Stimulated activated CD8-positive, alpha-beta memory T cell treated with anti-CD3 and anti-CD28 coated beads, Interleukin-12 subunit alpha, Interleukin-12 subunit beta, amount 100 ng/mL, for 1 hour (primary cell): ENCODE measurements at regions not wholly inside any gene's neighbourhood (a gene's known extent, or its start where the extent isn't known, plus 50 kb on each side); places are given as distances from the start of the nearest gene placed in this dataset.

ENCODE experiments used
- DNase-seq: peaks from one replicate; pipeline ENCODE4 v3.0.0-alpha.2; 2020; ENCODE audit warnings: low read depth

DNA sequence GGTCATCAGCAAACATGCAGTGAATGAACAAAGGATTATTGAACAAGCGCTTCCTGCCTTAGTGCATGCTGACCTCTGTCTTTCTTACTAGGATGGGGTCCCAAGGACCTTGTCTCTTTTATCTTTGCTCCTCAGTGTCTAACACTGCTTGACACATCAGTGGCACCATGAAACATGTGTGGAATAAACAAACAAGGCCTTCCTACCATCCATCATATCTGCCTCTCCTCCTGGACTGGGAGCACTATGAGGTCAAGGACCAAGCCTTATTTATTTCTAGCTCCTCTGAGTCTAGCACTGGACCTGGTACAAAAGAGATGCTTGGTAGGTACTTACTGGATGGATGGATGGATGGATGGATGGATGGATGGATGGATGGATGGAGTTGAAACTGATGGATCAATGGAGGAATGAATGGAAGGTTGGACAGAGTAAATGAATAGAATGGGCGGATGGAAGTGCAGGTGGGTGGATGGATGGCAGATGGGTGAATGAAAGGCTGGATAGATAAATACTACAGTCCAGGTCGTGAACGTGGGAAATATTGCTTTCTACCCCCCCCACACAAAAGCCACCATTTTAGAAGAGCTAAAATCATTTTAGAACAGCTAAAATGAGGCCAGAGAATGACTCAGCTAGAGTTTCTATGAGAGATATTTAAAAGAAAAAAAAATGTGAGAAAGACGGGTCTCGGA is 104.1 kb upstream of the PTPN1 start:
- no peak for DNase-seq

DNA sequence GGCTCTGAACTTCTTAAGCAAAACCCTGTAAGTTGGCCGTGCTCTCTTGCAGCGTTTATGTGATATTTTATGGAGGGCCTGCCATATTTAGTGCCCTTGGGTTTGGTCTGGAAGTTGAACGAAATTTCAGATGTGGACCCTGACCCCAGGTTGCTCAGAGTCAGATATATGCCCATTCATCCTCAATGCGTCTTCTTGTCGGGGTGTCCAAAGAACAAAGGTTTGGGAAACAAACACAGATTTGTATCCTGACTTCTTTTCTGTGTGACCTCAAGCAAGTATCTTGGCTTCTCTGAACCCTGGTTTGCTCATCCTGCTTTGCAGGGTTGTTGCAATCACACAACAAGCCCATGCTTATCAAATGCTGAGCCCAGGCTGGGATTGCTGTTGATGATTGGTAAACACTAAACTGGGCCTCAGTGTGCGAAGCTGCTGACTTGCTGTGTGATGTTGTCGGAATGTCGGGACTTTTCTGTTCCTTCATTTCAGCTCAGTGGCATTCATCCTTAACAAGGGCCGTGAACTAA is 103.5 kb upstream of the PTPN1 start:
- no peak for DNase-seq

DNA sequence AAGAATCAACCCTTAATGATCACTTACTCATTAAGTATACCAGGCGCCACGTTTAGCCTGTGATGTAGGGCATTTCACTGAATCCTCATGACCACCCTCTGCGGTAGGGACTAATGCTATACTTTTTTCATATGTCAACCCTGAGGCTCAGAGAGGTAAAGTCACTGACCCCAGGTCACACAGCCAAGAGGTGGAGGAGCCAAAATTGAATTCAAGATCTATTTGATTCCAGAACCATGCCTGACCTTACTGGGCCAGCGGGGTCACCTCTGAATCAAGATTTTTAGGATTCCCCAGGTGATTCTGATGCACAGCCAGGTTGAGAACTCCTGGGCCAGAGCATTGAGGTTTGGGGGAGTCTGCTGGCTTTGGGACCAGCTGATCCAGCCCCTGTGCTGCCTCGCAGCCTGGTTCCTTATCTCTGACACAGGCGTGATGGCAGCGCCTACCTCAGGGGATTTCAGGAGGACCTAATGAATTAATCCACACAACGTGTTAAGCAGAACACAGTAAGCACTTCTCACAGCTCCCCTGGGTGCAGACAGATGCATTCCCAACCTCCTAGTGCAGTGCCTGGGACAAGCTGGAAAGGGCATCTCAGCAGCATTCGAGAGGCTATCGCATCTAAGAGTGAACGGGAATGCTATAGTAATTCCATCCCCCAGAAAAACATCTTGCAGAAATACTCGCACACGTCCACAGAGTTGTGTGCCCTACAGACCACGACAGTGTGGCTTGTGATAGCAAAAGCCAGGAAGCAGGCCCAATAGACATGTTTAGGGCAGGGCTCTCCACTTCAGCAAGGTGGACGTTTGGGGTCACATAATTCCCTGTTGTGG is 101.4 kb upstream of the PTPN1 start:
- DNase-seq = no peak

DNA sequence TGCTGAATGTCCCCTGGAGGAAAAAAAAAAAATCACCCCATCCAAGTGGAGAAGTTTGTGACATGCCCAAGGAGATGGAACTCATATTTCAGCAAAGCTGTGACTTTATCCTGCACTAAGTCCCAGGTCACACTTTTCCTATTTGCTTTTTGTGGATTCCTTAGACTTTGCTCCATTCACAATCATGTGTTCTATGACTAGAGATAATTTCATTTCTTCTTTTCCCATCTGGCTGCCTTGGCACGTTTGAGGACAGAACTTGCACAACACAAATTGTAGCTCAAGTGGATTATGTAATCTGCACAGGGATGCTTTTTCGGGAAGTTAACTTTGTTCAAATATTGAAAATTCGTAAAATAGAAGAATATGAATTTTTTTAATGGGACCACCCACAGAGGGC is 100.7 kb upstream of the PTPN1 start:
- DNase-seq = no peak

DNA sequence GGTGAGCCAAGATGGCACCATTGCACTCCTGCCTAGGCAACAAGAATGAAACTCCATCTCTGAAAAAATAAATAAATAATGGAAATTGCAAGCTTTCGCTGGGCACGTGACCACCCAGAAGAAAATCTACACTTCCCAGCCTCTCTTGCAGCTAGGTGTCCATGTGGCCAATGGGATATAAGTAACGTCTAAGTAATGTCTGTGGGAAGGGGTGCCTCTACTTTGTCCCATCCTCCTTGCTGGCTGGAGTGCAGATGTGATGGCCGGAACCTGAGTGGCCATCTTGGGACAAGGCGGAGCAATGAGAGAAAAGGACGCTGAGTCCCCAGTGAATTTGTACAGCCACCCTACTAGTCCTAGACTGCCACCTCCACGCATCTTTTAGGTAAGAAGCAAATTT is 99.8 kb upstream of the PTPN1 start:
- DNase-seq = no peak

DNA sequence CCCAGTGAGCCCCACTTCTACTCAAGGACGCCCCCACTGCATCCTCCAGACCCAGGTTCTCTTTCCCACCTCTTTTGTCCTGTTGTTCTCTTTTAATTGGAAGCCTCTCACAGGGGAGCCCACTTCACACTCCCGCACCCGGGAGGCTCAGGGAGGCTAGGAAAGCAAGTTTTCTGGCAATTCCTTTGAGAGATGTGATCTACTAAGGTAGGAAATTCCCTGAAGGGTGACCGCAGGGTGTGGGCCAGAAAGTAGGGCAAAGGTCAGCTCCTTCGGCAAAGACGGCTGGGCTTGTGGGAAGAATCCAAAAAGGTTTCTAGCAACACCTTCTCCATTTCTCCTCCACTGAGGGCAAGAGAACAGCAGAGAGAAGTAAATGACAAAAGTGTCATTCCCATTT is 98.1 kb upstream of the PTPN1 start:
- no peak for DNase-seq

DNA sequence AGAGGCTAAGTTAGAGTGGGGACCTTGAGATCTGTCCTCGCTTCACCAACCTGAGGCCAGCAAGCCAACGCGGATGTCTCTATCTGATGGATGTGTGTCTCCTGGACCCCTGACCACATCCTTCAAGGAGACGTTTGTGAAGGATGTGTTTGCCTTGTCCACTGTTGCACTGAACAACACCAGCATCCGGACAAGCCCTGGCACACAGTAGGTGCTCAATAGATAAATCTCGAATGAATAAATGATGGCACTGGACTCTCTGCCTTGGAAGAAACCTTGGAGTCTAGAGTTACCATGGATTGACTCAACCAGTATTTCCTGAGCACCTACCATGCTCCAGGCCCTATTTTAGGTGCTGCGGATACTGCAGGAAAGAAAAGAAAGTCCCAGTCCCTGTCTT is 97.7 kb upstream of the PTPN1 start:
- no peak for DNase-seq

DNA sequence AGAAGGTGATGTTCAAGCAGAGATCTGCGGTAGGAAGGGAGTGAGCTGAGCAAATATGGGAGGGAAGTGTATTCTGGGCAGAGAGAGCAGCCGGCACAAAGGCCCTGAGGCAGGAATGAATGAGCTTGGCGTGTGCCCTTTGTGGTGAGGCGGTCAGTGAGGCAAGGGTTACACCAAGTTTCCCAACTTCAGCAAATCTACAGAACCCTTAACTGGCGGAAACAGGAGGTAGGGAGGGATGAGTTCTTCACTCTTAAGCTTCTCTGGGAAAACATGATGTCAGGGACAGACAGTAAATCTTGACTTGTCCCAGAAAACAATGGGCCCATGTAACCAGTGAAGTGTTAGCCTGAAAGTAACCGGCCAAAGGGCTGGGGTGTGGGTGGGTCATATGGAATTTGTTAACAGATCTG is 97.1 kb upstream of the PTPN1 start:
- DNase-seq = no peak

DNA sequence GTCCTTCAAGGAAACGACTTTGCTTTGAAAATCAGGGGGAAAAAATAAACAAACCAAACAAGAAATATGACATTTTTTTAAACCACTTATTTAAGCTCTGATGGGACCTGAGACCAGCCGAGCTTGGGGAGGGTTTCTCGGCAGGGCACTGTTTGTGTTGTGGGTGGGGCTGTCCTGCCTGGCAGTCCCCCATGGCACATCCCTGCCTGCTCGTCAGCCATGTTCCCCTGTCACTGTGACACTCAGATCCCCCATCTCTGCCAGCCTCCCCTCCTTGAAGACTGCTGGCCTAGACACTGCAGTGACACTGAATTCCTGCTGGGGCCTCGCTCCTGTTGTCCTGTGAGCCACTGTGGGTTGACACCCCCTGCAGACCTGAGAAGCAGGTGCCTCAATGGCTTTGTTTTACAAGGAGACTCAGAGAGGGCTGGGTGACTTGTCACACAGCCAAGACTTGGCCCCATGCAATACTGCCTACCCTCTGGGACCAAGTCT is 95.1 kb upstream of the PTPN1 start:
- DNase-seq = no peak

DNA sequence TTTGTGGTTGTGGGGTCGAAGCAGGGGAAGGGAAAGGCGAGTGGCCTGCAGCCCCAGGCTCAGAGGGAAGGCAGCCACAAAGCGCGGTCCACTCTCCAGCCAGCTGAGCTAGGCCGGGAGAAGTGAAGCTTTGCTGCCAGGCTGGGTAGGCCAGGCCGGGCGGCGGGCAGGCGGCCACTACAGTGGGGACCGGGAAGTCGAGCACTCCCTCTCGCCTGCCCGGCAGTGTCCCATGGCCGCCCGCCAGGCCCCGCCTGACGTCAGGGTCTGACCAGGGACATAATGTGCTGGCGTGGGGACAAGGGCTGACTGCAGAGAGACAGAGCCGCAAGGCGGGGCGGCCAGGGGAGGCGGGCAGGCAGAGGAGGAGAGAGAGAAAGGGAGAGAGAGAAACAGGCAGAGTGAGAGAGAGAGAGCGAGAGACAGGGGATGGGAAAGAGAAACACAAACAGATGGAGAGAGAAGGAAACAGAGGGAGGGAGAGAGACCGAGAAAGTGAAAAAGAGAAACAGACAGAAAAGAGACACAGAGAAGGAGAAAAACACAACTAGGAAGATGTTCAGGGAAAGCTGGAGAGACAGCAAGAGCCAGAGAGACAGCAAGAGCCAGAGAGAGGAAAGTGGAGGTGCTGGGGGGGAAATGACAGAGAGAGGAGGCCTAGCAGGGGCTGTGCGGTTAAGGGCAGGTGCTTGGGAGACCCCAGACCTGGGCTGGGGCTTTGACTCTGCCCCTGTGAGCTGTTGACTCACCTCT is 94.5 kb upstream of the PTPN1 start:
- DNase-seq = no peak

DNA sequence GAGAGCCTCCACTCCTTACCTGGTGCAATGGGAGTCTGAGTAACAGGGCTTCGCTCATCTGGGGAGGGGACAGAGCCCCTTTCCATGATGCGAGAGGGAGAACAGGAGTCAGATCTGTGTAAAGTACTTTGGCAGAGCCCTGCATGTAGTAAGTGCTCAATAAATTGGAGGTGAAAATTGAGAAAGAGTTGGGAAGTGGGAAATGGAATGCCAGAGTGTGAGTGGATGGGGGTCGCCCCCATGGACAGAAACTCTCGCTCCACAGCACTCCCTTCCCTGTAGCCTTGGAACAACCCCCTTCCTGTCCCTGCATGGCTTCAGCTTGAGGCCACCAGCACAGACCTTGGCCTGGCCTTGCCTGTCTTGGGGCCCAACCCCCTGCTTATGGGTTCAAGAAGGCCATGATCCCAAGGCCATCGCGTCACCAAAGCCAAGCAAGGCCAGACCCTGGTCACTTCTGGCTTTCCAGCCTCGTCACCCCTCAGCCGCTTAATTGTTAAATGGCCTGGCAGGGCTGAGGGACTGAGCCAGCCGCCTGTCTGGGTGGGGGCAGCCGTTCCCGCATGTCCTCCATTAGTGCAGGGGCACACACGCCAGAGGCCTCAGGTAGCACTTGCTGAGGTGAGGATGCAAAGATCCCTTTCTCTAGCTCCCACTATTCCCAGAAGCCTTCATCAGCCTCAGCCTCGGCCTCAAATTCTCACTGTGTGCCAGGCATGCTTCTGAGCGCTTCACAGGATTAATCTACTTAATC is 93.7 kb upstream of the PTPN1 start:
- DNase-seq = no peak

DNA sequence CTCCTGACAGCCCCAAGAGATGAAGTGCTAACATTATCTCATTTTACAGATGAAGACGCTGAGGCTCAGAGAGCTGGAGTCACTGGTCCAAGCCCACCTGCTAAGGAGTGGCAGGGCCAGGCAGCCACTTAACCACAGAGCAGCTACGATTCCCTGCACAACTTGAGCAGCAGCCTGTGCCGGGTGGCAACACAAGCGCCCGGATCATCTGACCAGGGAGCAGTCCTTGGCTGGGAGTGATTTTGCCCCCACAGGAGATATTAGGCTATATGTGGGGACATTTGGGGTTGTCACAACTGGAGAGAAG is 93.2 kb upstream of the PTPN1 start:
- no peak for DNase-seq

DNA sequence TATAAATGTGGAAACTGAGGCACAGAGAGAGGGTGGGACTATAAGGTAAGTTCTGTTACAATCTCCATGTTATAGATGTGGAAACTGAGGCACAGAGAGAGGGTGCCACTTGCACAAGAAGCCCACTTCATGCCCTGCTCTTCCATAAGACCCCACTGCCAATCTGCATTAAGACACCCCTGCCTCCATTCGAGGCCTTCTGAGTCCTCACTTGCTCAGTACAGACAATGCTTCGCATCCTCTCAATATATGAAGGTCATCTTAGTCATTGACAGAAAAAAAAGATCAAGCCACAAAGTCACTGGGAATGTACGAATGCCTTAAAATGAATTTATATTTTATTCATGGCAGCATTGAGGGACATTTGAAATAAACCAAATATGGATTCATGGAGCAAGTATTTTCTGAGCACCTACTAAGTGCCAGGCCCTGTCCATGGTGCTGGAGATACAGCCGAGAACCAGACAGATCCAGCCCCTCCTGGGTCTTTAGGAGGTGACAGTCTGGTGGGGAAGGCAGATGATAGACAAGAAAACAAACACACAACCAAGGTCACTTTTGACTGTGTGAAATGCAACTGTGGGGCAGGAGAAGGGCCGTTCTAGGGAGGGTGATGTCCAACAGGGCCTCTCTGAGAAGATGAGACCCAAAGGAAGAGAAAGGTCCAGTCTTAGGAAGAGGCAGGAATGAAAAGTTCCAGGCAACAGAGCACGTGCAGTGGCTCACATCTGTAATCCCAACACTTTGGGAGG is 92.5 kb upstream of the PTPN1 start:
- DNase-seq = no peak

DNA sequence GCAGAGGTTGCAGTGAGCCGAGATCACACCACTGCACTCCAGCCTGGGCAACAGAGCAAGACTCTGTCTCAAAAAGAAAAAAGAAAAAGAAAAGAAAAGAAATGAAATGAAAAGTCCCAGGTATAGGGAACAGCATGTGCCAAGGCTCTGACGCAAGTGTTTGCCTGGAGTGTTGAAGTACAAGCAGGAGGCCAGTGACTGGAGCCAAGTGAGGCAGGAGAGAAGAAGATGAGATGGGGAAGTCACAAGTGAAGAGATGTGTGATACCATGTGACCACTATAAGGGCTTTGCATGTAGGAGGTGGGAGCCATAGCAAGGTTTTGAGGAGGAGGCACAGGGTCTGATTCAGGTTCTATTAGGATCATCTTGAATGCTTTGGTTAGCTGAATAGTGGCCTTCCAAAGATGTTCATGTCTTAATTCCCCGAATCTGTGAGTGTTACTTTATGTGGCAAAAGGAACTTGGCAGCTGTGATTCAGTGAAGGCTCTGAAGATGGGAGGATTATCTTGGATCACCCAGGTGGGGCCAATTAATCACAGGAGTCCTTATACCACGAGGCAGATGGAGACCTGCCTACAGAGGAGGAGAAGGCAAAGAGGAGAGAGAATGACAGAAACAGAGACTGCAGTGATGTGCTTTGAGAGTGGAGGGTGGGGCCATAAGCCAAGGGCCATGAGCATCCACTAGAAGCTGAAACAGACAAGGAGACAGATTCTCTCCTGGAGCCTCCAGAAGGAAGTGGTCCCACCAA is 91.1 kb upstream of the PTPN1 start:
- DNase-seq = no peak

DNA sequence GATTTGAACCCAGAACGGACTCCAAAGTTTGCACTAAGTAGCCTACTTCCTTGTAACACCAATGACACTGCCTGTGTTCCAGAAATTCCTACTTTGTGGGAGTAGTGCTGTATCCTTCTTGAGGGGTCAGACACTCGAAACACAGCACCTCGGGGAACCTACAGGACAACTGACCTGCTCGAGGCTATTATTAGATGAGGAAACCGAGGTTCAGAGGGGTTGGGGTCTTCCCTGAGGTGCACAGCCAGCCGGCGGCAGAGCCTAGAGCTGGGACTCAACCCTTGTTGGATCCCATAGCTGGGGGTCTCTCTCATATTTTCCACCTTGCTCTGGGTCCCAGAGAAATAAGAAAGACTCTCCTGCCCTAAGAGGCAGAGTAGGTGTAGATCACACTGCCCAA is 89.8 kb upstream of the PTPN1 start:
- DNase-seq = no peak

DNA sequence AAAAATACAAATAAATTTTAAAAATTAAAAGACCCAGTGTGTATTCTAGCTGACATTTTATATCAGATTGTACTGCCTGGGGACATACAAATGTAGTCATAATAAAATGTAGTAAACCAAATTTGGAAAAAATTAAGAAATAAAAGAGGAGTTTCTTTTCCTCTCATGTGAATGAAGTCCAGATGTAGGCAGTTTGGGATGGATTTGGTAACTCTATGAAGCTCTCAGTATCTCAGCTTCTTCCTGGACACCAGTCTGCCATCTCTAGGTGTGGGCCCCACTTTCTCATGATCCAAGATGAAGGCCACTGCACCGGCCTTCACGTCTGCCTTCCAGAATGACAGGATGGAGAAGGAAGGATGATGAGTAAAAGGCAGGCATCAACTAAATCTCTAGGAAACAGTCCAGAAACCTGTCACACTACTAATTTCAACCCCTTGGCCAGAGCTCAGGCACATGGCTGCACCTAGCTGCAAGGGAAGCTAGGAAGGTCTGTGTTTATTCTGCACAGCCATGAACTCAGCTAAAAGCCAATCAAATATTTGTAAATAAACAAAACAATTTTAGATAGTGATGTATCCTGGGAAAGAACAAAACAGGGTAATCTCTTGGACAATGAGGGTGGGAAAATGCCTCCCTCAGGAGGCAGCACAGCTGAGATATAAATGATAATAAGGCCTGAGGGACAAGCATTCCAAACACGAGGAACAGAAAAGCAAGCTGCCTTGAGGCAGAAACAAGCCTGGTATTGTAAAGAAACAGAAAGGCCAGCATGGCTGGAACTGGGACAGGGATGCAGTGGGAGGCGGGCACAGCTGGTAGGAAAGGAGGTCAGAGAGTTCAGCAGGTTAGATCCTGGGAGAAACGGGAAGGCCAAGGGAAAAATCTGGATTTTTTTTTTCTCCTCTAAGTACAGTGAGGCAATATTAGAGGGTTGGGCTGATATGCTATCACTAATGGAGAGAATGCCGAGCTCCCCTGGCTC is 88.5 kb upstream of the PTPN1 start:
- no peak for DNase-seq

DNA sequence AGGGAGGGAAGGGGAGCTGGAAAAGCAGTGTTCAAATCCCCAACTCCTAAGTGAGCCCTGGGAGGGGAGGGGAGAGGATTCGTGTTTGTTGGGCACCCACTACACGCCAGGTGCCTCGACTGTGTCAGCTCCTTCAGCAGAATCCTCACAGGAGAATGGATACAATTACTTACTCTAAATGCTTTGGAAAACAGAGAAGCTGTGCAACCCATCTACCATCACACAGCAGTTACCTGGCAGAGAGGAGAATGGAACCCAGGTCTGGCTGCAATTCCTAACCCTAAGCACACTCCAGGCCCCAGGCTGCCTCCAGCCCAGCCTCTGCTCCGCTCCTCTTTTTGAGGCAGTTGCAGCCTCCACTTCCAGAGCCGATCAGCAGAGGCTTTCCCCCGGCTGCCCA is 86.4 kb upstream of the PTPN1 start:
- no peak for DNase-seq

DNA sequence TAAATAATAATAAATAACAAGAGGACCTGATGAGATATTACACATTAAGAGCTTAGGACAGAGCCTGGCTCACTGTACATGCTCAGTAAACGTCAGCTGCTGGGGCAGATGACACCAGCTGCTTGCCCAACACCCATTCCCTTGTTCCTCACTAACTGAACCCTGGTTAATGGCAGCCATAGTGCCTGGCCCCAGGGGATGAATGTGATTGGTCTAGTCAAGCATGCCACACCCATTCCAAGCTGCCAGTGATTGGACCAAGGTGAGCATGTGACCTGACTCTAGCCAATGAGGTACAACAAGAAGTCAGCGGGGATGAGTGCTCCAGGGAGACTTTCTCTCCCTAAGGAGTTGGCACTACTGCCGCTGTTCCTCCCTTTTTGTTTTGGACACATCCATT is 85.1 kb upstream of the PTPN1 start:
- DNase-seq = no peak
